Activated naive CD8-positive, alpha-beta T cell treated with anti-CD3 and anti-CD28 coated beads, Interleukin-2, amount 50 U/mL, for 24 hours (primary cell): ENCODE measurements at regions not wholly inside any gene's neighbourhood (a gene's known extent, or its start where the extent isn't known, plus 50 kb on each side); places are given as distances from the start of the nearest gene placed in this dataset.

Source experiments
- ATAC-seq: fragments of 150-1000 bp; cut with Tn5 transposase; one replicate; pipeline ENCODE4 v1.10.0; 2021
- DNase-seq: peaks from one replicate; pipeline ENCODE4 v3.0.0; 2021
- H3K27ac Mint-ChIP-seq: one replicate; pipeline ENCODE4 v1.8.0; 2021; ENCODE audit warnings: mild to moderate bottlenecking, mixed read lengths
- H3K27me3 Mint-ChIP-seq: one replicate; pipeline ENCODE4 v1.8.0; 2021; ENCODE audit warnings: mixed read lengths
- H3K36me3 Mint-ChIP-seq: one replicate; pipeline ENCODE4 v1.8.0; 2021; ENCODE audit warnings: low read depth, mixed read lengths
- H3K4me1 Mint-ChIP-seq: one replicate; pipeline ENCODE4 v1.8.0; 2021; ENCODE audit warnings: mixed read lengths
- H3K4me3 Mint-ChIP-seq: one replicate; pipeline ENCODE4 v1.8.0; 2021; ENCODE audit warnings: mild to moderate bottlenecking, moderate library complexity, mixed read lengths
- H3K9me3 Mint-ChIP-seq: one replicate; pipeline ENCODE4 v1.8.0; 2021; ENCODE audit warnings: mixed read lengths

GRCh38 chr16:86198206-86199118 is 299.5 kb downstream of the IRF8 start:
- Mint-ChIP-seq H3K9me3 (no peaks in the 10 kb centered on the region), H3K4me1 (no peaks in the 10 kb centered on the region), H3K27ac (no peak overlapping the region), H3K36me3 (no peaks in the 10 kb centered on the region), H3K4me3 (no peak overlapping the region), H3K27me3 (peaks cover 75% of the 10 kb centered on the region)
- ATAC-seq (no peak), DNase-seq (no peak)

GRCh38 chr16:86199182-86199581 is 300.2 kb downstream of the IRF8 start:
- no peaks in the 10 kb centered on the region for H3K4me1 Mint-ChIP-seq
- no peak overlapping the region for H3K4me3 Mint-ChIP-seq
- ATAC-seq, result no peak
- no peak for DNase-seq
- H3K27me3 Mint-ChIP-seq, result peaks cover 68% of the 10 kb centered on the region
- no peaks in the 10 kb centered on the region for H3K9me3 Mint-ChIP-seq
- H3K36me3 Mint-ChIP-seq, result no peaks in the 10 kb centered on the region
- no peak overlapping the region for H3K27ac Mint-ChIP-seq

GRCh38 chr16:86199871-86200695 is 301.1 kb downstream of the IRF8 start:
- Mint-ChIP-seq H3K27ac (no peak overlapping the region), H3K4me1 (no peaks in the 10 kb centered on the region), H3K27me3 (peaks cover 61% of the 10 kb centered on the region), H3K4me3 (no peak overlapping the region), H3K36me3 (no peaks in the 10 kb centered on the region), H3K9me3 (no peaks in the 10 kb centered on the region)
- ATAC-seq, result no peak
- DNase-seq, result no peak

GRCh38 chr16:86200722-86201121 is 301.8 kb downstream of the IRF8 start:
- H3K27ac Mint-ChIP-seq, result no peak overlapping the region
- H3K9me3 Mint-ChIP-seq, result no peaks in the 10 kb centered on the region
- no peaks in the 10 kb centered on the region for H3K4me1 Mint-ChIP-seq
- H3K27me3 Mint-ChIP-seq, result peaks cover 58% of the 10 kb centered on the region
- H3K36me3 Mint-ChIP-seq, result no peaks in the 10 kb centered on the region
- no peak for ATAC-seq
- H3K4me3 Mint-ChIP-seq, result no peak overlapping the region
- no peak for DNase-seq

- Mint-ChIP-seq H3K9me3 (no peaks in the 10 kb centered on the region), H3K4me1 (no peaks in the 10 kb centered on the region), H3K27ac (no peak overlapping the region), H3K4me3 (no peak overlapping the region), H3K36me3 (no peaks in the 10 kb centered on the region), H3K27me3 (peaks cover 51% of the 10 kb centered on the region)
- no peak for ATAC-seq
- DNase-seq, result no peak
These were observed 302.8 kb downstream of the IRF8 start for GRCh38 chr16:86201746-86202145.

GRCh38 chr16:86202267-86202666 is 303.3 kb downstream of the IRF8 start:
- DNase-seq, result no peak
- Mint-ChIP-seq H3K27me3 (peaks cover 47% of the 10 kb centered on the region), H3K9me3 (no peaks in the 10 kb centered on the region), H3K4me1 (no peaks in the 10 kb centered on the region), H3K36me3 (no peaks in the 10 kb centered on the region), H3K4me3 (no peak overlapping the region), H3K27ac (no peak overlapping the region)
- ATAC-seq, result no peak

GRCh38 chr16:86202760-86203426 is 303.9 kb downstream of the IRF8 start:
- Mint-ChIP-seq H3K27ac (no peak overlapping the region), H3K9me3 (no peaks in the 10 kb centered on the region), H3K4me1 (no peaks in the 10 kb centered on the region), H3K4me3 (no peak overlapping the region), H3K27me3 (peaks cover 42% of the 10 kb centered on the region), H3K36me3 (no peaks in the 10 kb centered on the region)
- ATAC-seq (no peak), DNase-seq (no peak)

GRCh38 chr16:86203557-86204275 is 304.8 kb downstream of the IRF8 start:
- Mint-ChIP-seq H3K27me3 (peaks cover 33% of the 10 kb centered on the region), H3K4me3 (no peak overlapping the region), H3K9me3 (no peaks in the 10 kb centered on the region), H3K27ac (no peak overlapping the region), H3K4me1 (no peaks in the 10 kb centered on the region), H3K36me3 (no peaks in the 10 kb centered on the region)
- ATAC-seq (no peak), DNase-seq (no peak)

GRCh38 chr16:86205521-86206245 is 304.6 kb upstream of the FOXF1 start:
- Mint-ChIP-seq H3K27me3 (peaks cover 14% of the 10 kb centered on the region), H3K9me3 (no peaks in the 10 kb centered on the region), H3K27ac (no peak overlapping the region), H3K36me3 (no peaks in the 10 kb centered on the region), H3K4me3 (no peak overlapping the region), H3K4me1 (no peaks in the 10 kb centered on the region)
- ATAC-seq (no peak), DNase-seq (no peak)

- Mint-ChIP-seq H3K4me3 (no peak overlapping the region), H3K4me1 (no peaks in the 10 kb centered on the region), H3K27me3 (peaks cover 3% of the 10 kb centered on the region), H3K36me3 (no peaks in the 10 kb centered on the region), H3K9me3 (peaks cover 8% of the 10 kb centered on the region), H3K27ac (no peak overlapping the region)
- DNase-seq (no peak), ATAC-seq (no peak)
These were observed 303.0 kb upstream of the FOXF1 start for GRCh38 chr16:86207350-86207749.

- Mint-ChIP-seq H3K27ac (no peak overlapping the region), H3K4me1 (no peaks in the 10 kb centered on the region), H3K4me3 (no peak overlapping the region), H3K9me3 (peaks cover 15% of the 10 kb centered on the region), H3K27me3 (no peaks in the 10 kb centered on the region), H3K36me3 (no peaks in the 10 kb centered on the region)
- no peak for ATAC-seq
- DNase-seq, result no peak
These were observed 301.1 kb upstream of the FOXF1 start for GRCh38 chr16:86209202-86209601.

GRCh38 chr16:86210403-86211193 is 299.7 kb upstream of the FOXF1 start:
- ATAC-seq (no peak), DNase-seq (no peak)
- Mint-ChIP-seq H3K27ac (no peak overlapping the region), H3K36me3 (no peaks in the 10 kb centered on the region), H3K4me3 (no peak overlapping the region), H3K27me3 (peaks cover 2% of the 10 kb centered on the region), H3K4me1 (no peaks in the 10 kb centered on the region), H3K9me3 (peaks cover 15% of the 10 kb centered on the region)

GRCh38 chr16:86211265-86211664 is 299.1 kb upstream of the FOXF1 start:
- Mint-ChIP-seq H3K27me3 (peaks cover 2% of the 10 kb centered on the region), H3K27ac (no peak overlapping the region), H3K36me3 (no peaks in the 10 kb centered on the region), H3K9me3 (peaks cover 15% of the 10 kb centered on the region), H3K4me1 (no peaks in the 10 kb centered on the region), H3K4me3 (no peak overlapping the region)
- ATAC-seq (no peak), DNase-seq (no peak)
